HG02588 (cell line): ENCODE measurements at regions not wholly inside any gene's neighbourhood (a gene's known extent, or its start where the extent isn't known, plus 50 kb on each side); places are given as distances from the start of the nearest gene placed in this dataset.

ENCODE experiments used
- ATAC-seq: cut with Tn5 transposase; IDR thresholded peaks from one replicate; pipeline ENCODE4 v1.9.1; 2021; ENCODE audit warnings: mild to moderate bottlenecking, moderate library complexity; ENCODE audit not compliant: unreplicated experiment

DNA sequence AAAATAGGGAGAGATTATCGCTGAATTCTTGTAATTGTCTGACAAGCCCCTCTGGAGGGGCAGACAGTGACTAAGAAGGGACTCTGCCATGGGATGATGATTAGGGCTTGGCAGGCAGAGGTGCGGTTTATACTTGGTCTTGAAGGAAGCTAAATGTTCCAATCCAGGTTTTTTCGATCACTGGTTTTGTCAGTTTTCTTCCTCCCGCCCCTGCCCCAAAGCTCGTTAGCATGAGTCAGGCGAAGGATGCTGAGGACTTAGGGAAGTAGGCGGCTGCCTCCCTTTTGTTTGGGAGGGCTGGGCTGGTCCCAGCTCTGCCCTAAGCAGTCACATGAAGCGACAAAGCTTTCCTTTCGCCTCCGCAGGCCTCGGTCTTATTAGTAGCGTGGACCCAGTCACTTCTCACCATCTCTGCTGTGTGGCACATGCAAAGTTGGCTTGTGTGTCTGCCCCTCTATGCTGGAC, 314.2 kb downstream of the CDC5L start:
- ATAC-seq: no peak

DNA sequence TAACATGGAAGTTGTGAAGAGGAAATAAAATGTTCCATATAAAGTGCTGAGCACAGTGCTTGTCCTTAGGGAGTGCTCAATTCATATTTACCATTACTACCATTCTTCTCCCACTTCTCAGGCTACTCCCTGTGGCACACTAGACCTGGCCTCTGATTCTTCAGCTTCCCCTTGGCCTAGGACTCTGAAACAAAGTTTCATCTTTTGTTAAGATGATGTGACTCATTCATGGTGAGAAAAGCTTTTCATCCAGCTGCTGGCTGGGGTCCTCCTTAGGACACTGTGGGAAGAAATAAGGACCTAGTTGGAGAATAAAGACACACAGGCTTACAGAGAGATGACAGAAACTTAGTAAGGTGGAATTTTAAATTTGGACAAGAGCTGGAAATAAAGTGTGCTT, 314.8 kb downstream of the CDC5L start:
- no peak for ATAC-seq

DNA sequence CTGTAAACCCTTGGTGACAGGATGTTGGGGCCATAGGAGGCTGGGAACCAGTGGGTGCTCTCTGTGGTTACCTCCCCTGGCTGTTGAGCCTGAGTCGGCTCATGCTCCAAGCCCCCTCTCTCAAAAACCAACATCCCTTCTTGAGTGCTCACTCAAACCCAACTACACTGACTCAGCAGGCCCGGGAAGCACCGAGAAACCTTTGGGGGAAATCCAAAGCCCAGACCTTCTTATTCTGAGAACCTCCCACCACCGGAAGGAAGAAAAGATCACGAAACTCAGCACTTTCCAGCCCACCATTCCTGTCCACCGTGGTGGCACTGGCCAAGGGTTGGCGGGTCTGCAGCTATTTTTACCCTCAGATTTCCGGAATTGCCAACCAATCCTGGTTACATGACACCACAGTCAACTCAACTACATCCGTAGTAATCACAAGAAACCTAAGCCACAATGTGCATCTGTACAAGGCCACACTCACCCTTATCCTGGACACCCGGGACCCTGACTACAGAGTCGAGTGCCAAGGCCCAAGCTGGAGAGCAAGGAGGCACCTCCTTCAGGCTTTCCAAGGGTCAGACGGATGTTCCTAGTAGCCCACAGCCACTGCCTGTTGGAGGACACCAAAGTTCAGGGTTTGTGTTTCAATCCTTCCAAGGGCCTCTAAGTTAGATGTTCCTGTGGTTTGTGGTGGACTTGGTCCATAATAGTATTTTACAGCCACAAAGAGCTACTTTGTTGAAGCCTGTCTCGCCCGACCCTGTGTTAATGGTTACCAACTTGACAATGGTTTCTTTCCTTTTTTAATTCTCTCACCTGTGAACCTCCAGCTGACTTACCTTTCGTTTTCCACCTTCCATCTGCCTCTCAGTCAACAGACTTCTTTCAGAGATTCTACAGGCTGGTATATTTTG, 317.0 kb downstream of the CDC5L start:
- ATAC-seq: peak; percentile 67

DNA sequence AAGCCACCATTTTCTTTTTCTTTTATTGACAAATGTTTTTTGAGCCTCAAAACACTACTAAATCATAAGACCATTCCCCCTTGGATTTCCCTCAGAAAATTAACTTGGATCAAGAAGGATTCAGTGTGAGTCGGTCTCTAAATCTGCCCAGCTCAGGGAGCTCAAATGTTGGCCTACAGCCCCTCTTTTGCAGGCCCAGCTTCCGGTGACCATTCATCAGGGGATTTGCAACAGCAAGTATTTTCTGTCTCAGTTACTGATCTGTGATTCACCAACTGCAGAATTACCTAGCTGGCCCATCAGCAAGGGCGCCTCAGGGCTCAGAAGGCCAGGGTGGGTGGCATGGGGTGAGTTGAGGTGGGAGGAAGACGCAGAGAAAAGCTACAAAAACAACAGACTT, 318.1 kb downstream of the CDC5L start:
- ATAC-seq: no peak

DNA sequence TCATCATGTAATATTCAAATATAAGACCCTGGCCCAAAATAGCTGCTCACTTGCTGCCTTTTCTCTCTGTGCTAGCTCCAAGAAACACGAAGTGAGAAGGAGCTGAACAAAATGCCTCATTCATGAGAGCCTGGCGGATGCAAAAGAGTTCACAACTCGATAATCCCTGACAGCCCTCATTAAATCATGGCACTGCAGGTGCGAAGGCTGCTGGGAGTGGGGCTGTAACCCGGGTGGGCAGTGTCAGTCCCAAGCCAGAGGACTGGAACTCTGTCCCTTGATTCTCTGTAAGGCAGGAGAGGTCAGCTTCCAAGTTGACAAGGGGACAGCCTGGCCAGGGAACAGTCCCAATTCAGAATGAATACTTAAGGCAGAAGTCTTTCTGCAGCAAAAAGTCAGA, 318.5 kb downstream of the CDC5L start:
- no peak for ATAC-seq

DNA sequence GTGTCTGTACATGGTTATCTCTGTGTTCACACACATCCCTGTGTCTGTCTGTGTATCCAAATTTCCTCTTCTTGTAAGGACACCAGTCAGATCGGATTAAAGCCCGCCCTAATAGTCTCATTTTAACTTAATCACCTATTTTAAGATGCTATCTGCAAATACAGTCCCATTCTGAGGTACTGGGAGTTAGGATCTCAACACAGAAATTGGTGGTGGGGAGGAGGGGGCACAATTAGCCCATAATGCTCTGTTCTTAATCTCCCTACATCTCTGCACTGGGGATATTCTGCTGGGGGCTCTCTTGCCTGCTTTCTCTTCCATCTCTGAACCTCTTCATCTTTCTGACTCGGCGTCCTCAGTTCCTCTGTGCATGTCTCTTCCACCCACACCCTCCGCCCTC, 320.7 kb downstream of the CDC5L start:
- ATAC-seq: no peak

DNA sequence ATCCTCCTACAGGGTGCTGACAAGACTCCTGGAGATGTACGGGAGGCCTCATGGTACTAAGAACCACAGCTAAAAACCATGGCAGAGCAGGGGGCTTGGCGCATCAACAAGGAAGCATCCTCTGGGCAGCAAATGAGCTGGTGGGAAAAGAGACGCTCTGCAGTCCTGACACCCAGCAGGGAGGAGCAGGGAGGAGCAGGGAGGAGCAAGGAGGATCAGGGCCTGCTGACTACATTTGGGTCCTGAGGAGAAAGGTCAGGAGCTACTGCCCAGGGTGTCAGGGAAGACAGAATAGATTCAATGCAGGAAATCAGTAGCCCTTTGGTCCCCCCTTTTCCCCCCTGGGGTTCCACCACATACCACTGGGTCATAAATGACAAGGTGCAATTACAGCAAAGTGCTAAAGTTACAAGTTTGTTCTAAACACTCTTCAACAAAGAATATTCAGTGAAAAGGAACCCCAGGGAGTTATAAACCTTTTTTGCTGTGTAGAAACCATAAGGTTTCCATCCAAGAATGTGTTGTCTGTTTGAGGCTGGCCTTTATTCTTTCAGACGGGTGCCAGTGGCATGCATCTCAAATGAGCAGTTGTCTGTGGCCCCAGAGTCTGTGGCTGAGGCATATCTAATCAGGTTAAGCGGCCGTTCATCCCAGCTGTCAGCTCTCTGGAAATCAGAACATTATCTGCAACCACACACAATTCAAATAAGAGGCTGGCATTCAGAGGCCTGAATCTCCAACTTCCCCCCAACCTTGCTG, 325.0 kb downstream of the CDC5L start:
- no peak for ATAC-seq

DNA sequence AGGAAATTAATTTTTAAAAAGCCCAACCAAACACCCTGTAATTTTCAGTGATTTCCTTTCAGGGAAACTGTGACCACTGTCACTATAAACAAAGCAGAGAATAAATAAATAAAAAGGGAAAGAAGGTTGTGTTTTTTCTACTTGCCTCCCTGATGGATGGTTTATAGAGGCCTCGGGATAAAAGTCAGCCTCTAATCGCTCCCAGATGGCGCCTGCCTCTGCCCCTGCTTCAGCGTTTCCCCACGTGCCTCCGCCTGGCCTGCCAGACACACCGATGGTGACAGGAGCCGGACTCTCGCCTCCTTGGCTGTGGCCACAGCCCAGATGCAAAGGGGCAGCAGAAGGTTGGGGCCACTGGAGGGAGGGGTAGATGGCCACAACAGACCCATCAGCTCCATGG, 327.7 kb downstream of the CDC5L start:
- no peak for ATAC-seq

DNA sequence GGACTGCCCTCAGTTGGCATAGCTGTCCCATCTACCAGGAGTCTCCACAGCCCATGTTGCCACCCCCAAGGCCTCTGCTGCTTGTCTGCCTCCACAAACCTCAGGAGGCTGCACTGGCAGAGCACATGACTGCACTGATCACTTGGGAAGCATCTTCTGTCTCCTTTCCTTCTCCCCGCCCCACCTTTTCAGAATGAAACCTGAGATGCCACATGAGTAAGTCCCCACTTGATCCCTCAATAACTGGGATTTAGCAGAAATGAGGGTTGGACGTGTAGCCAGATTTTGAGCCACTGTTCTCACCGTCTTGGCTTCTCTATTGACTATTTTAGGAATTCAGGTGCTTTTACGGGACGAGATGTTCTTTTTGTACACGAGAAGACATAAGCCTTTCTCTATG, 328.4 kb downstream of the CDC5L start:
- ATAC-seq: no peak

DNA sequence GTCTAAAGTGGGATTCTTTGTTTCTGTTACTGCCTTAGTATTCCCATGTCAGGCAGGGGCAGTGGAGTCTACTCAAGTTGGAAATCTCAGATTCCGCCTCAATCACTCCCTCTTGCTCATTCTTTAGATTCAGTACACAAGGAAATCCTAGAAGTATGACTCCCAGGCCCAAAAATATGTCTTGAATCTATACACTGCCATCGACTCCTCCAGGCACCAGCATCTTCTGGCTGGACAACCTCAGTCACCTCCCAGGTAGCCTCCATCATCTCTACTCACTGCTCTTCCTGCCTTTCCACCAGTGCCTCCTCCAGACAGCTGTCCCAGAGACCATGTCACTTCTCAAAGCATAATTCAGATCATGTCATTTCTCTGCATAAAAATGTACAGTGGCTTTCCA, 329.9 kb downstream of the CDC5L start:
- no peak for ATAC-seq

DNA sequence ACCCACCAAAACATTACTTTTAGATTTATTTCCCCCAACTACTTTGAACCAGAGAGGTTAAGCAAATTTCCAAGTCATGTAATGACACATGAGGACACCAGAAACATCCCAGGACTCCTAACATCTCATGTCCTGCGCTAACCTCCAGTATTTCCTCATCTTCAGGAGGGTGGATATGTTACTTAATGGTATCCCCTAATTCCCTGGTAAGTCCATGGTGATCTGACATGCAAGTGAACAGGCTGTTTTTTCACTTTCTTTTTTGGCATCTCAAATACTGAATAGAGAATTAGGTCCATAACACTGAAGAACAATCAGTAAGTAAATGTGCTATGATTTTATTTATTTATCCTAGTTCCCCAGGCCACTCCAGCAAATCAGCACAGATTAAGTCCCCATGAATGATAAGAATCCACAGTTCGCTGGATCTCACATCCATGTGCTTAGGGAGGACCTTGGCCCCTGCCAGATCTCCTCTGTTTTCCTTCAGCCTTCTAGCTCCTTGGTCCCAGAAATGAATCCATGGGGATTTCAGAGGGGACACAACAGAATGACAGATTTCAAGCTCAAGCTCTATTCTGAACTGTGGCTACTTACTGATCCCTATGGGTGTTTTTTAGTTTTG, 334.6 kb downstream of the CDC5L start:
- no peak for ATAC-seq

DNA sequence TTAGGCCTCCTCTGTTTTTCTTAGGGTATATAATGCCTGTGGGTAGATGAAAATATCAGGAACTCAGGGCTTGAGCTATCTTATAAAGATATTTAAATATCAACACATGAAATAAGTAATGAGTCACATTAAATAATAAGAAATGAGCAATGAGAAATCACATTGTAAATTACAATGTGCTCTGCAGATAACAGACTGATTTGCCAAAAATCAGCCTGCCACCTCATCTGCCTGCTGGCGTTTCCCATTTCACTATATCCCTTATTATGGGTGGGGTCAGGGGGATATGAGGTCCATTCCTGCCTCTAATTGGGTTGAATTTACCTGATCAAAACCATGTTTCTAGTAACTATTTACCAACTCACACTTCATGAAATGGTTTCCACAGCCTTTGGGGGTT, 335.2 kb downstream of the CDC5L start:
- no peak for ATAC-seq

DNA sequence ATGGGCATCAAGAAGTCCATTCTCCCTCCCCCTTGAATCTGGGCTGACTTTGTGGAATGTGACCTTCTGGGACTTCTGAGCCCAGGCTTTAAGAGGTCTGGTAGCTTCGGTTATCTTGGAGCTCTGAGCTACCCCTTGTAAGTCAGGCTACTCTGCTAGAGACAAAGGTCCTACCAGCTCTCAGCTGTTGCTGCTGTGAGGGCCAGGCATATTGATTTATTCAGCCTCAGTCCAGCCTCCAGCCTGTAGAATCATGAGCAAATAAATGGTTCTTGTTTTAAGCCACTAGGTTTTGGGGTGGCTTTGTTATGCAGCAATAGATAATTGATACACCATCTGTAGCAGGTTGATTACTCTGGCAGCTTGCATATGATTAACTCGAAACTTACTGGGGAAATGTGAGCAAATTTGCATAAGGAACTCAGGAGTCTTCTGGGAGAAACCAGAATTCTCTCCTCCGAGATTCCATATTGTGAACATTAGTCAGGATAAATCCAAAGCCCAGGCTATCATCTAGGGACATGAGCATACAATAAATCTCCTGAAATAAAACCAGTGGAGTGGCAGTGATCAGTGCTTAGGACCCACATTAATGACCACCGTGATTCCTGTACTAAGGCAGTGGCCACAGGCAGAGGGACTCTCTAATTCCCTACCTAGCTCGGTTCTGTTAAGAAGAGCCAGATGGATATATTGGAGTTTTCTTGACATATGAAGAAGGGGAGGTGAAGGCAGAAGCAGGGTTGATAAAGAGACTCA, 336.1 kb downstream of the CDC5L start:
- ATAC-seq: no peak

DNA sequence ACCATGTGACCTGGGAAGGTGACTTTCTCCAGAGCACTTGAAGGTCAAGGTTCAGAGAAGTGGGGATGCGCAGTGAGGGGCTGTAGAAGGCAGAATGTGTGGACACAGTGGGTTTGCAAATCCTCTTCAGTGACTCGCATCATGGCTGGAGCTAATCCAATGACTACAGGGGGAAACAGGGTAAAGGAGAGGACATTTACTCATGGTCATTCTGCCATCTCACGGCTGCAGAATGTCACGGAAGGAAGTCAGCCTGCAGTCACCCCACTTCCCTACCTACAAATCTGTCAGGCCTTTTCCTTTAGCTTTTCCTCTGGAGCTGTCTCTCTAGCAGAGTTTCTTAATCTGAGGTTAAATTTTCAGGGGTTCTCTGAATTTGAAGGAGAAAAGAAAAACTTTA, 337.6 kb downstream of the CDC5L start:
- no peak for ATAC-seq

DNA sequence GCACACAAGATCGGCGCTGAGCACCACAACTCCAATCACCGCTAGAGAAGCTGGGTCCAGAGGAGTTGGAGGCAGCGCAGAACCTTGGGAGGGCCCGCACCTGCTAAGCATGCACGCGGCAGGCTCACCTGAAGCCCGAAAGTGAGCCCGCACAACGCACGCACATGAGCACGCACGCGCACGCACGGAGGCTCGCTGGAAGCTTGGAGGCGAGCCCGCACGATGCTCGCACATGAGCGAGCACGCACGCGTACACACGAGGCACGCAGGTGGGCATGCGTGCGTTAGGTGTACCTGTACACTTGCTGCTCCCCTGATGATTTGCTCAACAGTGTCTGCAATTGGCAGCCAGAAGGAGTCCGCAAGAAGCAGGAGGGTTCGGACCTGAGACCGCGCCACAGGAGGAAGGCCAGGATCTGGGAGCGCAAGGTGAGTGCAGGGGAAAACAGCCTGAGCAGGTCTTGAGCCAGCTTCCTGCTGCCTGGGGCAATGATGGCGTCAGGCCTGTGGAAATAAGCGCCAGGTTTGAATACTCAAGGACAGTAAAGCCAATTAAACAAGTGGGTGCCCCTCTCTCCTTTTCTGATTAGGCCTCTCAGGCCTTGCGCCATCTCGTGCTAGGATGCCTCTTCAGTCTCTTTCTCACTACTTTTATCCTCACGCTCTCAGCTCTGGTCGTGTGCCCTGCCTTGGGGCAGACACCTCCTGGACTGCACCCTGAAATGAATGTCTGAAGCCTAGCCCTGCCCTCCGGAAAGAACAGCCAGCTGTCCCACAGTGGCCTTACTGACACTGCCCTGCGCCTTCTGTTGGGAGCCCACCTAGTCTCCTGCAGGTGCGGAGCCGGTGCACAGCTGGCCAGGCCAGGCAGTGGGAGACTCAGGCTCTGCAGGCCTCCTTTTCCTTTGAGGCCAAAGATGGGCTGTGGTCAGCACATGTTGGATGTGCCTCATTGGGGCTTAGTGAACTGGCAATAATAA, 340.4 kb downstream of the CDC5L start:
- no peak for ATAC-seq

DNA sequence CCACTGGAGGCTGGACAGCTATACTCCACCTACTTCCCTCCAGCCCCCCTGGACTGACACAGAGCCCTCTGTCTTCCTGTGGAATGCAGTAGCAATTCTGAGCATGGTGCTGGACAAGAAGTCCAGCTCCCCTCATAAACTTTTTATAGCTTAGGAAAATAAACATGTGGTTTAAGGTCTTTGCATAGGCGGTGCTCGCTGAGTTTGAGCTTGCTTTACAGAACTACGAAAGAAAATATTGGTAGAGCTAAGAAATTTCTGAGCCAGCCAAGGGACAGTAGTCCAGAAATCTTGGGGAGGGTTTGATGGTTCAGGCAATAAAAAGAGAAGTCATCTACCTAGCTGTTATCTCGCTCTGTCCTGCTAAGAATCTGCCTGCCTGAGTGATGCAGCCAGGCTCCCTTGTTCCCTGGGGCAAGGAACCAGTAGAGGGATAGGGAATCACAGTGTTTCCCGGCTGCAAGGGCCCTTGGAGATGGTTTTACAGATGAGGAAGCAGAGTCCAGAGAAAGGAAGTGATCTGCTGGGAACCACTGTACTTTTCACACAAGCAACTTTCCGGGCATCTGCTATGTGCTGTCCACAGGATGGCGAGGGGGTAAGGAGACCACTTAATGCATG, 343.4 kb downstream of the CDC5L start:
- ATAC-seq: no peak

DNA sequence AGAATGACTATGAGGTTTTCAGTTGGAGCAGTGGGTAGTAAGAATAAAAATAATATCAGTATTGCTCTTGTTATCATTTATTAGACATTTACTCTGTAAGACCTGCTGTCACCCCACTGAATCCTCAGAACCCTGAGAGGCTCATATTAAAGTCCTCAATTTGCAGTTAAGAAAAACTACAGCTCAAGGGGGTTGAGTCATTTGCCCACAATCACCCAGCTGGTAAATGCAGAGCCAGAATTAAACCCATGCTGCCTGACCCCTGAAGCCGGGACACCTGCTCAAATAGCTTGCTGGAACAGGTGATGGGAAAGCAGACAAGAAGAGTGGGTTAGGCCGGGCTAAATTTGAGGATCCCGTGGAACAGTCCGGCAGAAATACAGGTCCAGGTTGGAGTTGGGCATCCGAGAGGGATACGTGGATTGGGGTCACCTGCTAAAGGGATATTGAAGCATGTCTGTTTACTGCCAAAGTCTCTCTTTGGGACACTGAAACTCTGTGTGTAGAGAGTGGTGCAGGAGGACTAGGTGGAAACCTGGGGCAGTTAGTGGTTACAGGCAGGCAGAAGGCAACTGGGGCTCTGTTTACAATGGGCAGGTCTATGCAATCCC, 344.1 kb downstream of the CDC5L start:
- no peak for ATAC-seq

DNA sequence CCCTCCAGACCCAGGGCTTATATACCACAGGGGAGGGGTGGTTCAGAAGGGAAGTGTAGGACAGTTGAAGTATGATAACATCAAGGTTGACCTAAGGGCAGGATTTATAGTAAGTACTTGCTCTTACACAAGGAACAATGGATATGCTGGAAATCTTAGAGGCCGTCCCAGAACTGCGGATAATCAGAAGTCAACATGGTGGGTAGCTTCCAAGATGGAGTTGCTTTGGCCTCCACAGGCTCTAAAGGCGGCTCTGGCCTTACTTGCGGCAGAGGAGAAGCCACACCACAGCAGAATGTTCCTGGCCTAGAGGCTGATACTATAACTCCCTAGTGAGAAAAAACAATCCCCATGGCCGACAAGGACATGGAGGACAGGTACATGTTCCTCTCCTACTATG, 344.7 kb downstream of the CDC5L start:
- no peak for ATAC-seq

DNA sequence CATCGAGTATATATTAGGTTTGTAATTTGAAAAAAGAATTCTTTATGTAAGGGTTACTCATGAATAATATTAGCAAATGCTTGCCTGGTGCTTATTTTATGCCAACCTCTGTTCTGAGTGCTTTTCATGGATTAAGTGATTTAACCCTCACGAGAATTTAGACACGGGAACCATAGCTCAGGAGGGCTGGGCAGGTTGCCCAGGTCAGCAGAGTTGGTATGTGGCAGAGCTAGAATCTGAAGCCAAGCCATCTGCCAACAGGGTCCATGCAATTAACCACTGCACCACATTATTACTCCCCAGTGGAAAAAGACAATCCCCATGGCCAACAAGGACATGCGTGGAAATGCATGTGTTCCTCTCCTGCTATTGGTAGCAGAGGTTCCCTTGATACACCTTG, 345.6 kb downstream of the CDC5L start:
- no peak for ATAC-seq
